Stimulated activated CD8-positive, alpha-beta memory T cell treated with anti-CD3 and anti-CD28 coated beads, Interleukin-12 subunit alpha, Interleukin-12 subunit beta, amount 100 ng/mL, for 24 hours (primary cell): ENCODE measurements at regions not wholly inside any gene's neighbourhood (a gene's known extent, or its start where the extent isn't known, plus 50 kb on each side); places are given as distances from the start of the nearest gene placed in this dataset.

Experiments
- DNase-seq: peaks from one replicate; pipeline ENCODE4 v3.0.0-alpha.2; 2020; ENCODE audit errors: extremely low read depth

- DNase-seq, result no peak
Measured at GRCh38 chr10:2866569-2866968, 200.8 kb upstream of the PFKP start.

- DNase-seq, result no peak
Measured at GRCh38 chr10:2861632-2862210, 205.6 kb upstream of the PFKP start.

- DNase-seq, result no peak
Measured at GRCh38 chr10:2858452-2858851, 208.9 kb upstream of the PFKP start.

GRCh38 chr10:2856598-2856997 is 210.8 kb upstream of the PFKP start:
- DNase-seq, result no peak

- no peak for DNase-seq
Measured at GRCh38 chr10:2852574-2853323, 214.6 kb upstream of the PFKP start.

- no peak for DNase-seq
Measured at GRCh38 chr10:2851566-2851965, 215.8 kb upstream of the PFKP start.

GRCh38 chr10:2850202-2850601 is 217.1 kb upstream of the PFKP start:
- DNase-seq, result no peak

- no peak for DNase-seq
Measured at GRCh38 chr10:2844925-2845324, 222.4 kb upstream of the PFKP start.

- no peak for DNase-seq
Measured at GRCh38 chr10:2839081-2839725, 228.1 kb upstream of the PFKP start.

GRCh38 chr10:2837674-2838073 is 229.7 kb upstream of the PFKP start:
- no peak for DNase-seq

GRCh38 chr10:2836921-2837662 is 230.3 kb upstream of the PFKP start:
- DNase-seq, result no peak

- DNase-seq, result no peak
Measured at GRCh38 chr10:2834214-2834613, 233.1 kb upstream of the PFKP start.

GRCh38 chr10:2831509-2831908 is 235.8 kb upstream of the PFKP start:
- no peak for DNase-seq

GRCh38 chr10:2828741-2829140 is 238.6 kb upstream of the PFKP start:
- DNase-seq, result no peak

GRCh38 chr10:2826675-2827074 is 240.7 kb upstream of the PFKP start:
- no peak for DNase-seq

GRCh38 chr10:2825841-2826240 is 241.5 kb upstream of the PFKP start:
- no peak for DNase-seq

GRCh38 chr10:2817940-2818636 is 249.3 kb upstream of the PFKP start:
- no peak for DNase-seq

GRCh38 chr10:2813693-2814092 is 253.7 kb upstream of the PFKP start:
- DNase-seq, result no peak

GRCh38 chr10:2813286-2813685 is 254.1 kb upstream of the PFKP start:
- no peak for DNase-seq

- no peak for DNase-seq
Measured at GRCh38 chr10:2812631-2813030, 254.7 kb upstream of the PFKP start.

- DNase-seq, result no peak
Measured at GRCh38 chr10:2800178-2800577, 267.2 kb upstream of the PFKP start.
